ENCODE measurements at regions not wholly inside any gene's neighbourhood (a gene's known extent, or its start where the extent isn't known, plus 50 kb on each side); places are given as distances from the start of the nearest gene placed in this dataset.

DNA sequence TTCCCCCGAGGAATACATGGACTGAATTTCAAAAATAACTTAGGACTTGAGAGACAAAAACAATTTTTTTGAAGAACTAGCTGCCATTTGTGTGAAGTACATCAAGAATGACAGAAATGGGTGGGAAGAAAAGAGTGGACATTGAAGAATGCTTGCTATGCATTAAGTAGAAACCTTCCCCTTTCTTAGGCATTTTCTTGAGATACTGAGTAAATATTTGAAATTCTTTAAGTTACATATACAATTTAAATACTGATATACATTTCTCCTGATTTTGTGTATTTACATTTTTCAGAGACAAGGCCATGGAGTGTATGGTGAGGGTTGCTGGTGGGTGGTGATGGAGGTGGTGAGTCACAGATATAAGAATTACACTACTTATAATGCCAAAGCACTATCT, 319.3 kb upstream of the ADAMTSL1 start:
- ATAC-seq, result no peak
- H2AFZ ChIP-seq (ENCODE audit: low read depth, low read length), result no peak overlapping the region
- no peaks in the 10 kb centered on the region for H3K4me1 ChIP-seq (replicated peaks in 1 of 2; ENCODE audit: control insufficient read depth in 2 of 2, insufficient read depth in 2 of 2, low read length in 2 of 2)
- H3K9me1 ChIP-seq (ENCODE audit: control insufficient read depth, insufficient read depth, low read length), result no peaks in the 10 kb centered on the region
- intact Hi-C loops (cut with micrococcal nuclease) (no loop called here), in situ Hi-C loops (cut with MboI) (no loop called here)
- 0% methylated on average over 1 of the region's 1 CpG for WGBS (ENCODE audit: insufficient coverage, low coverage, missing lambda C conversion rate)
- TF ChIP-seq ZNF311 (CRISPR knock-in tag; IDR thresholded peaks at IDR 0.05), result no peak
- TF ChIP-seq ZNF3 (CRISPR knock-in tag; IDR thresholded peaks at IDR 0.05), result no peak
- H3K27me3 ChIP-seq (ENCODE audit: control insufficient read depth in 2 of 2, insufficient read depth in 2 of 2, low read length in 2 of 2), result no peaks in the 10 kb centered on the region
- no TSS peak for BruUV-seq (replicated peaks)
- no peak overlapping the region for H3K4me3 ChIP-seq
- no peaks in the 10 kb centered on the region for H4K20me1 ChIP-seq (replicated peaks; ENCODE audit: control insufficient read depth, insufficient read depth, low read length)
- ChIA-PET CTCF (ENCODE audit: low intra/inter-chr PET ratio) (no interaction called here), POLR2A (no interaction called here)
- DNase-seq (ENCODE audit: extremely low read depth in 1 of 4, low spot score in 3 of 4), result no peak
- no peaks in the 10 kb centered on the region for H3K36me3 ChIP-seq (ENCODE audit: control insufficient read depth, insufficient read depth, low read length)
- no peak overlapping the region for H3K27ac ChIP-seq (ENCODE audit: extremely low read depth, low read depth, low read length)
- H3K9me3 ChIP-seq (replicated peaks; ENCODE audit: control insufficient read depth, insufficient read depth, low read depth, low read length), result no peaks in the 10 kb centered on the region
- FAIRE-seq, result no peak
- no peak overlapping the region for H3K4me2 ChIP-seq (ENCODE audit: insufficient read depth, low read length)
- H3K79me2 ChIP-seq (ENCODE audit: control insufficient read depth, insufficient read depth, low read length), result no peaks in the 10 kb centered on the region
- no peak overlapping the region for H3K9ac ChIP-seq (ENCODE audit: insufficient read depth in 1 of 2, low read depth in 2 of 2, low read length in 2 of 2)

DNA sequence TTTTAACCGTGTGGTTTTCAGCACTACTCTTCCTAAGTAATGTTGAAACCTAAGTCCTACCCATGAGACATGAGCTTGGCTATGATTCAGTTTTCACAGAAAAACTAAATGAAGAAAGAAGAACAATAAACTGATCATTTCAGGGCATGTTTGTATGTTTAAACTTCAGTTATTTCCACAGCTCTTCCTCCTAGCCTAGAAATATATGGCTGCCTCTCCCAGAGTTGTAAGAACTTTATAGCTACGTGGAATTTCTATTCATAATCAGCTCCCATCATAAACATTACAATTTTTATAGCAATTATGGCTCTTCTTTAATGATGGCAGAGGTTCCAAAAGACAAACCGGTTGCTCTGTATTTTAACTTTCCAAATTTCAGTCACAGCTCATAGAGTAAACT, 314.7 kb upstream of the ADAMTSL1 start:
- Histone ChIP-seq H3K4me3 (no peak overlapping the region), H3K9ac (ENCODE audit: insufficient read depth in 1 of 2, low read depth in 2 of 2, low read length in 2 of 2) (no peak overlapping the region), H3K9me1 (ENCODE audit: control insufficient read depth, insufficient read depth, low read length) (no peaks in the 10 kb centered on the region), H3K27me3 (ENCODE audit: control insufficient read depth in 2 of 2, insufficient read depth in 2 of 2, low read length in 2 of 2) (no peaks in the 10 kb centered on the region), H3K27ac (ENCODE audit: extremely low read depth, low read depth, low read length) (no peak overlapping the region), H4K20me1 (replicated peaks; ENCODE audit: control insufficient read depth, insufficient read depth, low read length) (no peaks in the 10 kb centered on the region), H3K9me3 (replicated peaks; ENCODE audit: control insufficient read depth, insufficient read depth, low read depth, low read length) (no peaks in the 10 kb centered on the region), H2AFZ (ENCODE audit: low read depth, low read length) (no peak overlapping the region), H3K36me3 (ENCODE audit: control insufficient read depth, insufficient read depth, low read length) (no peaks in the 10 kb centered on the region), H3K4me1 (replicated peaks in 1 of 2; ENCODE audit: control insufficient read depth in 2 of 2, insufficient read depth in 2 of 2, low read length in 2 of 2) (no peaks in the 10 kb centered on the region), H3K4me2 (ENCODE audit: insufficient read depth, low read length) (no peak overlapping the region), H3K79me2 (ENCODE audit: control insufficient read depth, insufficient read depth, low read length) (no peaks in the 10 kb centered on the region)
- POLR2A ChIA-PET, result no interaction called here
- CTCF ChIA-PET (ENCODE audit: low intra/inter-chr PET ratio), result no interaction called here
- no peak for TF ChIP-seq PHF21A (IDR thresholded peaks at IDR 0.05; ENCODE audit: borderline replicate concordance, low read depth)
- TF ChIP-seq, protein P1, sequence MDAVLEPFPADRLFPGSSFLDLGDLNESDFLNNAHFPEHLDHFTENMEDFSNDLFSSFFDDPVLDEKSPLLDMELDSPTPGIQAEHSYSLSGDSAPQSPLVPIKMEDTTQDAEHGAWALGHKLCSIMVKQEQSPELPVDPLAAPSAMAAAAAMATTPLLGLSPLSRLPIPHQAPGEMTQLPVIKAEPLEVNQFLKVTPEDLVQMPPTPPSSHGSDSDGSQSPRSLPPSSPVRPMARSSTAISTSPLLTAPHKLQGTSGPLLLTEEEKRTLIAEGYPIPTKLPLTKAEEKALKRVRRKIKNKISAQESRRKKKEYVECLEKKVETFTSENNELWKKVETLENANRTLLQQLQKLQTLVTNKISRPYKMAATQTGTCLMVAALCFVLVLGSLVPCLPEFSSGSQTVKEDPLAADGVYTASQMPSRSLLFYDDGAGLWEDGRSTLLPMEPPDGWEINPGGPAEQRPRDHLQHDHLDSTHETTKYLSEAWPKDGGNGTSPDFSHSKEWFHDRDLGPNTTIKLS (IDR thresholded peaks at IDR 0.05; ENCODE audit: borderline replicate concordance, low read depth), result no peak
- no peak for ATAC-seq
- FAIRE-seq, result no peak
- BruUV-seq (replicated peaks), result no TSS peak
- WGBS (ENCODE audit: insufficient coverage, low coverage, missing lambda C conversion rate), result 2% methylated on average over 3 of the region's 3 CpGs
- in situ Hi-C loops (cut with MboI) (no loop called here), intact Hi-C loops (cut with micrococcal nuclease) (no loop called here)
- DNase-seq (ENCODE audit: extremely low read depth in 1 of 4, low spot score in 3 of 4), result no peak

All from K562 (cell line).